GM23338 (cell line): ENCODE measurements at regions not wholly inside any gene's neighbourhood (a gene's known extent, or its start where the extent isn't known, plus 50 kb on each side); places are given as distances from the start of the nearest gene placed in this dataset.
A peak's percentile ranks its signal among the peaks of the same experiment; 100 is the strongest.

Experiments
- ATAC-seq: fragments of 200-7000 bp; cut with Tn5 transposase; 3 replicates; pipeline ENCODE4 v1.9.1; 2020
- DNase-seq: peaks from one replicate; pipeline ENCODE4 v3.0.0-alpha.2; 2015; ENCODE audit warnings: low spot score
- H2AFZ ChIP-seq: fragments of 200-600 bp; sonication (generic); 2 replicates; pipeline ENCODE4 v1.8.0; 2016; ENCODE audit warnings: antibody characterized with exemption, mild to moderate bottlenecking, moderate library complexity
- H3F3A ChIP-seq: fragments of 200-600 bp; sonication (generic); replicated peaks from 2 replicates; pipeline ENCODE4 v1.8.0; 2017; ENCODE audit warnings: antibody characterized with exemption, mixed run types, low read depth
- H3K27ac ChIP-seq: fragments of 200-600 bp; sonication (generic); 2 replicates; pipeline ENCODE4 v1.6.1; 2016; ENCODE audit warnings: low read depth
- H3K27me3 ChIP-seq: fragments of 200-600 bp; sonication (generic); 2 replicates; pipeline ENCODE4 v1.8.0; 2016; ENCODE audit warnings: mild to moderate bottlenecking, mixed run types, moderate library complexity; ENCODE audit not compliant: insufficient read depth
- H3K36me3 ChIP-seq: fragments of 200-600 bp; sonication (generic); 2 replicates; pipeline ENCODE4 v1.8.0; 2016; ENCODE audit warnings: mild to moderate bottlenecking; ENCODE audit not compliant: insufficient read depth
- H3K4me1 ChIP-seq: fragments of 200-600 bp; sonication (generic); 2 replicates; pipeline ENCODE4 v1.8.0; 2016; ENCODE audit warnings: mild to moderate bottlenecking, moderate library complexity; ENCODE audit not compliant: insufficient read depth
- H3K4me2 ChIP-seq: fragments of 200-600 bp; sonication (generic); 2 replicates; pipeline ENCODE4 v1.7.1; 2017; ENCODE audit warnings: mixed run types
- H3K4me3 ChIP-seq: fragments of 200-600 bp; sonication (generic); 2 replicates; pipeline ENCODE4 v1.6.1; 2016; ENCODE audit warnings: mixed run types
- H3K79me2 ChIP-seq: fragments of 200-600 bp; sonication (generic); replicated peaks from 2 replicates; pipeline ENCODE4 v1.8.0; 2017; ENCODE audit warnings: mild to moderate bottlenecking; ENCODE audit not compliant: insufficient read depth
- H3K9me2 ChIP-seq: fragments of 200-600 bp; sonication (generic); 2 replicates; pipeline ENCODE4 v1.8.0; 2017; ENCODE audit not compliant: insufficient read depth
- H4K20me1 ChIP-seq: fragments of 200-600 bp; sonication (generic); replicated peaks from 2 replicates; pipeline ENCODE4 v1.8.0; 2017; ENCODE audit warnings: mild to moderate bottlenecking; ENCODE audit not compliant: insufficient read depth
- H3K27ac Mint-ChIP-seq: 2 replicates; pipeline ENCODE4 v1.8.0; 2020; ENCODE audit warnings: inconsistent platforms, mild to moderate bottlenecking, moderate library complexity, mixed read lengths
- H3K27me3 Mint-ChIP-seq: 3 replicates; pipeline ENCODE4 v1.8.0; 2022; ENCODE audit warnings: low read depth, mild to moderate bottlenecking, moderate library complexity, mixed read lengths, inconsistent platforms; ENCODE audit not compliant: insufficient read depth, poor library complexity
- H3K36me3 Mint-ChIP-seq: 3 replicates; pipeline ENCODE4 v1.8.0; 2021; ENCODE audit warnings: low read depth, mild to moderate bottlenecking, inconsistent platforms, moderate library complexity, mixed read lengths
- H3K4me1 Mint-ChIP-seq: 3 replicates; pipeline ENCODE4 v1.8.0; 2020; ENCODE audit warnings: mild to moderate bottlenecking, inconsistent platforms, mixed read lengths
- H3K4me3 Mint-ChIP-seq: 3 replicates; pipeline ENCODE4 v1.8.0; 2021; ENCODE audit warnings: moderate library complexity, mild to moderate bottlenecking, inconsistent platforms, mixed read lengths
- H3K9me3 Mint-ChIP-seq: 3 replicates; pipeline ENCODE4 v1.8.0; 2020; ENCODE audit warnings: moderate library complexity, mild to moderate bottlenecking, inconsistent platforms, mixed read lengths
- ETS1 ChIP-seq: IDR thresholded peaks from 2 replicates; pipeline ENCODE4 v1.6.1; 2016; ENCODE audit warnings: antibody characterized with exemption
- ZNF114 ChIP-seq: fragments of 250-450 bp; sonication (Bioruptor Pico); IDR thresholded peaks from 2 replicates; pipeline ENCODE4 v1.5.0; 2020; ENCODE audit warnings: mild to moderate bottlenecking, moderate library complexity
- ZNF331 ChIP-seq: fragments of 250-450 bp; sonication (Bioruptor Pico); IDR thresholded peaks from 2 replicates; pipeline ENCODE4 v1.5.0; 2020; ENCODE audit warnings: low read depth, mild to moderate bottlenecking, moderate library complexity
- ZNF462 ChIP-seq: fragments of 250-450 bp; sonication (Bioruptor Pico); IDR thresholded peaks from 2 replicates; pipeline ENCODE4 v1.5.0; 2020; ENCODE audit warnings: mild to moderate bottlenecking, moderate library complexity
- TF ChIP-seq, protein P1 (sequence below), 2 experiments: fragments of 200-600 bp in 1 of 2; sonication (generic) in 1 of 2; conservative IDR thresholded peaks; 2 replicates each; pipeline versions ENCODE4 v1.5.1 to v1.6.1; 2016 to 2017; ENCODE audit warnings: antibody characterized with exemption in 2 of 2, low read depth in 2 of 2, mild to moderate bottlenecking in 2 of 2, moderate library complexity in 1 of 2

DNA sequence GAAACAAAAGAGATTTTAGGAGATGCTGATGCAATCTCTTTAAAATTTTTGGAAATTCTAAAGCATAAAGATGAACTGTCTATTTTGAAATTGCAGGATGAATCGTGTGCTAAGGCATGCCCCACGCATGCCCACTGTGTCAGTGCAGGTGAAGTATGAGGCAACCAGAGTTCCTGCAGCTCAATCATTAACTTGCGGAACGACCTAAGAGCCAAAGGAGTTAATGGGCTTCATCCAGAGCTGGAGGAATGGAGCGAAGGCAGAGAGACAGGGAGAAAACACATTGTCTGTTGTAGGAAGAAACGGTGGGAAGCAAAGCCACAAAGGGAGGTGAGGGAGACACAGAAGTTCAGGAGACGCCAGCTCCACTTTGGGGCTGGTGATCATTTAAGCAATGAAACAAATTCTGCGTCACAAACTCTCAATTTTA lies 265.2 kb downstream of the CCDC85A start:
- Histone ChIP-seq H2AFZ (peak overlapping the region; percentile 35; the same call in 1 of the 2 replicates), H3K4me3 (no peak overlapping the region), H3F3A (no peaks in the 10 kb centered on the region), H3K9me2 (no peaks in the 10 kb centered on the region; the same call in 1 of the 2 replicates), H3K27me3 (no peaks in the 10 kb centered on the region), H4K20me1 (no peaks in the 10 kb centered on the region), H3K79me2 (no peaks in the 10 kb centered on the region), H3K27ac (0 out of 2 replicates have a peak overlapping the region, but pooled peaks have one; percentile 3), H3K4me2 (peak overlapping the region; percentile 52), H3K36me3 (no peaks in the 10 kb centered on the region), H3K4me1 (peaks cover 38% of the 10 kb centered on the region)
- Mint-ChIP-seq H3K36me3 (peaks cover 19% of the 10 kb centered on the region), H3K27ac (peak overlapping the region; percentile 26), H3K4me1 (peaks cover 30% of the 10 kb centered on the region), H3K27me3 (peaks cover 3% of the 10 kb centered on the region), H3K4me3 (0 out of 3 replicates have a peak overlapping the region, but pooled peaks have one; percentile 28), H3K9me3 (peaks cover 16% of the 10 kb centered on the region)
- DNase-seq = peak; percentile 17
- TF ChIP-seq ZNF462 (CRISPR knock-in tag) (no peak), ZNF331 (no peak), ETS1 (no peak), ZNF114 (CRISPR knock-in tag) (no peak)
- TF ChIP-seq, protein P1, sequence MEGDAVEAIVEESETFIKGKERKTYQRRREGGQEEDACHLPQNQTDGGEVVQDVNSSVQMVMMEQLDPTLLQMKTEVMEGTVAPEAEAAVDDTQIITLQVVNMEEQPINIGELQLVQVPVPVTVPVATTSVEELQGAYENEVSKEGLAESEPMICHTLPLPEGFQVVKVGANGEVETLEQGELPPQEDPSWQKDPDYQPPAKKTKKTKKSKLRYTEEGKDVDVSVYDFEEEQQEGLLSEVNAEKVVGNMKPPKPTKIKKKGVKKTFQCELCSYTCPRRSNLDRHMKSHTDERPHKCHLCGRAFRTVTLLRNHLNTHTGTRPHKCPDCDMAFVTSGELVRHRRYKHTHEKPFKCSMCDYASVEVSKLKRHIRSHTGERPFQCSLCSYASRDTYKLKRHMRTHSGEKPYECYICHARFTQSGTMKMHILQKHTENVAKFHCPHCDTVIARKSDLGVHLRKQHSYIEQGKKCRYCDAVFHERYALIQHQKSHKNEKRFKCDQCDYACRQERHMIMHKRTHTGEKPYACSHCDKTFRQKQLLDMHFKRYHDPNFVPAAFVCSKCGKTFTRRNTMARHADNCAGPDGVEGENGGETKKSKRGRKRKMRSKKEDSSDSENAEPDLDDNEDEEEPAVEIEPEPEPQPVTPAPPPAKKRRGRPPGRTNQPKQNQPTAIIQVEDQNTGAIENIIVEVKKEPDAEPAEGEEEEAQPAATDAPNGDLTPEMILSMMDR (conservative IDR thresholded peaks at IDR 0.05; ENCODE audit: low read depth in 2 of 2) = no peak
- ATAC-seq = peak; percentile 71
